ENCODE measurements at regions not wholly inside any gene's neighbourhood (a gene's known extent, or its start where the extent isn't known, plus 50 kb on each side); places are given as distances from the start of the nearest gene placed in this dataset.

DNA sequence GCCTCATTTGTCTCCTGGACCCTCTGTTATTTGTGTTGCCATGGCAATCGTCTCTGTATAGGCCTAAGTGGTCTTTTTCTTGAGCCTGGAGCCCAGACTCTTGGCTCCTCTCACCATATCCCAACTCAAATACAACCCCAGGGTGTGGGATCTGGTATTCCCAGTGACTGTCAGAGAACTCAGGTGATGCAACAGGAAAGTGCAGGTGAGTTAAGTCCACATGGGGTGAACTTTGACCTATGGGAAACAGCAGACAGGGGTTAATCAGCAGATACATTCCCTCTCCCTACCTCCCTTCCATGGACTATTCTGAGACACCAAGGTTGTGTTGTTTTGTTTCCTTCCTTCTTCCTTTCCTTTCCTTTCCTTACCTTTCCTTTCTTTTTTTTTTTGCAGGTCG is 130.9 kb upstream of the RPS6KA3 start:
- Histone ChIP-seq H3K27ac (no peak overlapping the region), H3K4me1 (no peaks in the 10 kb centered on the region), H3K9me3 (no peaks in the 10 kb centered on the region), H3K4me3 (no peak overlapping the region), H3K36me3 (no peaks in the 10 kb centered on the region), H3K27me3 (no peaks in the 10 kb centered on the region)
- 41 to 71% (median 56%) methylated on average over 2 of the region's 2 CpGs for WGBS, 4 donors
- ATAC-seq (no peak), DNase-seq (no peak)
- intact Hi-C loops (cut with DNase I): no loop called here
- TF ChIP-seq, protein P1, sequence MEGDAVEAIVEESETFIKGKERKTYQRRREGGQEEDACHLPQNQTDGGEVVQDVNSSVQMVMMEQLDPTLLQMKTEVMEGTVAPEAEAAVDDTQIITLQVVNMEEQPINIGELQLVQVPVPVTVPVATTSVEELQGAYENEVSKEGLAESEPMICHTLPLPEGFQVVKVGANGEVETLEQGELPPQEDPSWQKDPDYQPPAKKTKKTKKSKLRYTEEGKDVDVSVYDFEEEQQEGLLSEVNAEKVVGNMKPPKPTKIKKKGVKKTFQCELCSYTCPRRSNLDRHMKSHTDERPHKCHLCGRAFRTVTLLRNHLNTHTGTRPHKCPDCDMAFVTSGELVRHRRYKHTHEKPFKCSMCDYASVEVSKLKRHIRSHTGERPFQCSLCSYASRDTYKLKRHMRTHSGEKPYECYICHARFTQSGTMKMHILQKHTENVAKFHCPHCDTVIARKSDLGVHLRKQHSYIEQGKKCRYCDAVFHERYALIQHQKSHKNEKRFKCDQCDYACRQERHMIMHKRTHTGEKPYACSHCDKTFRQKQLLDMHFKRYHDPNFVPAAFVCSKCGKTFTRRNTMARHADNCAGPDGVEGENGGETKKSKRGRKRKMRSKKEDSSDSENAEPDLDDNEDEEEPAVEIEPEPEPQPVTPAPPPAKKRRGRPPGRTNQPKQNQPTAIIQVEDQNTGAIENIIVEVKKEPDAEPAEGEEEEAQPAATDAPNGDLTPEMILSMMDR (IDR thresholded peaks at IDR 0.05): no peak
- TF ChIP-seq POLR2A (IDR thresholded peaks at IDR 0.05): no peak

DNA sequence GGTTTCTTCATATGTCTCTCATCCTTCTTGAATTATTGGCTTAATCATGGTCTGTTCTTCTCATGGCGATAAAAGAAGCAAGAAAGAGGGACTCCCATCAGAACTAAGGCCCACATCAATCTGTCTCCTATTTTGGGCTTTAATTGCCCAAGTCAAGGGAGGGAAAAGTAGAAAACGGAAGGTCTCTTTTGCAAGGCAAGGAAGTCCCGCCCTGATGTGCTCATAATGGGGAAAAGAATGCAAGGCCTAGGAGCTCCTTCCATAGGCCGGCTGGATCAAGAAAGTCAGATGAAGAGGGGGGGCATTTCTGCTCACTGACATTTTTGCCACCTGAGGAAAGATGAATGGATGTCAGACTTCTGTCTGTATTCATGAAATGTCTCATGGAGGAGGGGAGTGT is 127.7 kb upstream of the RPS6KA3 start:
- Histone ChIP-seq H3K36me3 (no peaks in the 10 kb centered on the region), H3K9me3 (no peaks in the 10 kb centered on the region), H3K27me3 (no peaks in the 10 kb centered on the region), H3K4me1 (no peaks in the 10 kb centered on the region), H3K27ac (no peak overlapping the region), H3K4me3 (no peak overlapping the region)
- DNase-seq (no peak), ATAC-seq (no peak)
- intact Hi-C loops (cut with DNase I): no loop called here
- WGBS, 4 donors: 61 to 90% (median 79%) methylated on average over 4 of the region's 4 CpGs
- TF ChIP-seq, protein P1 (IDR thresholded peaks at IDR 0.05): no peak
- no peak for TF ChIP-seq POLR2A (IDR thresholded peaks at IDR 0.05)

DNA sequence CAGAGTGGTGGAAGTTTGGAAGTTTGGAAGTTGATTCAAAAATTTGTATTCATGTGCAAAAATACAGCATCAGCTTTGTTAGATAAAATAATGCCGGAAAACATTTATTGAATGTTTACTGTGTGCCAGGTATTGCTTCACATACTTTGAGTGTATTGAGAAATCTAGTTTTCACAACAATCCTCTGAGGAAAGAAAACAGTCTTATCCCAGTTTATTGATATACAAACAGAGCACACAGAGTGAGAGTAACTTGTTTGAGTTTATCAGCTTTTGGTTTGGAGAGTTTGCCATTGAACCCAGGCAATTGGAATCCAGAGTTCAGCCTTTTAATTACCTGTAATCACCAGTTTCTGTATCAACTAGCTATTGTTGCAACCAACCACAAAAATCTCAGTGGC is 127.2 kb upstream of the RPS6KA3 start:
- no peak for ATAC-seq
- WGBS, 4 donors: 82 to 97% (median 91%) methylated on average over 1 of the region's 1 CpG

DNA sequence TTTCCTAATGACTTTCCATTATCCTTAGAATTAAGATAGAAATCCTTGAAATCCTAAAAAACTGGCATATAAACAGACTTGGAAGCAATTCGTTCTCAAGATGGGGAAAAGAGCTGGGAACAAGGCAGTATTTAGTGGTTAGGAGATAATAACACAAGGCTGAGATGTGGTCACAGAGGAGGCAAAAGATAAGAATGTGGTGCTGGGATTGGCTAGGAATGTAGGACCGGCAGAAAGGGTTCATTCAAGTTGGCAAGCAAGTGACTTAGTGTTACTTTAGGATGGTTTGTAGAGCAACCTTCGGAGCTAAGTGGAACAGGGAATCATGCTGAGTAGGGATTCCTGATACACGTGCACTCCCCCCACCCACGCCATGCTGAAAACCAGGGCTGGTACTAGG is 121.9 kb upstream of the RPS6KA3 start:
- Histone ChIP-seq H3K36me3 (no peaks in the 10 kb centered on the region), H3K4me1 (no peaks in the 10 kb centered on the region), H3K4me3 (no peak overlapping the region), H3K9me3 (no peaks in the 10 kb centered on the region), H3K27me3 (peaks cover 0 to 7% (median 0%) of the 10 kb centered on the region in 9 donors), H3K27ac (no peak overlapping the region)
- no peak for DNase-seq
- 42 to 62% (median 50%) methylated on average over 5 of the region's 5 CpGs for WGBS, 4 donors
- intact Hi-C loops (cut with DNase I): no loop called here
- TF ChIP-seq POLR2A (IDR thresholded peaks at IDR 0.05): no peak
- TF ChIP-seq, protein P1 (IDR thresholded peaks at IDR 0.05): no peak
- no peak for ATAC-seq

More for the DNA sequence above, 127.2 kb upstream of the RPS6KA3 start:
- Histone ChIP-seq H3K36me3 (no peaks in the 10 kb centered on the region), H3K4me3 (no peak overlapping the region), H3K27ac (no peak overlapping the region), H3K27me3 (no peaks in the 10 kb centered on the region), H3K9me3 (no peaks in the 10 kb centered on the region), H3K4me1 (no peaks in the 10 kb centered on the region)
- no peak for DNase-seq
- intact Hi-C loops (cut with DNase I): no loop called here
- no peak for TF ChIP-seq POLR2A (IDR thresholded peaks at IDR 0.05)
- TF ChIP-seq, protein P1 (IDR thresholded peaks at IDR 0.05): no peak
